Left lung (tissue), 4 donors: ENCODE measurements at regions not wholly inside any gene's neighbourhood (a gene's known extent, or its start where the extent isn't known, plus 50 kb on each side); places are given as distances from the start of the nearest gene placed in this dataset.
"Not testable (repeated sequence)": the region's sequence is repeated elsewhere in the genome, so short reads cannot be mapped to it uniquely, and the experiment has no call there.

Experiments used
- ATAC-seq: fragments of 200-7000 bp; cut with Tn5 transposase; one replicate; pipeline ENCODE4 v1.9.1; 2020; ENCODE audit warnings: moderate library complexity
- DNase-seq, 4 donors: peaks; one replicate each; pipeline ENCODE4 v3.0.0-alpha.2; 2013 to 2020
- H3K27ac ChIP-seq, 2 donors: fragments of 200-600 bp; sonication (generic) in 1 of 2; one replicate each; pipeline versions ENCODE4 v1.5.0 to v1.8.0; 2020 to 2021
- H3K27me3 ChIP-seq, 2 donors: fragments of 200-600 bp; sonication (generic) in 1 of 2; one replicate each; pipeline versions ENCODE4 v1.5.0 to v1.8.0; 2020 to 2021
- H3K36me3 ChIP-seq, 2 donors: fragments of 200-600 bp; sonication (generic) in 1 of 2; one replicate each; pipeline versions ENCODE4 v1.5.0 to v1.8.0; 2020 to 2021
- H3K4me1 ChIP-seq, 2 donors: fragments of 200-600 bp; one replicate each; pipeline ENCODE4 v1.8.0; 2021
- H3K4me3 ChIP-seq, 2 donors: fragments of 200-600 bp; sonication (generic) in 1 of 2; one replicate each; pipeline versions ENCODE4 v1.5.0 to v1.8.0; 2020 to 2021; ENCODE audit warnings: mild to moderate bottlenecking in 1 of 2
- H3K9me3 ChIP-seq, 2 donors: fragments of 200-600 bp; sonication (generic) in 1 of 2; one replicate each; pipeline versions ENCODE4 v1.5.0 to v1.8.0; 2020 to 2021
- CTCF ChIP-seq, 2 donors: fragments of 200-600 bp; sonication (generic) in 1 of 2; IDR thresholded peaks; one replicate each; pipeline versions ENCODE4 v1.5.0 to v1.8.0; 2021; ENCODE audit warnings: antibody characterized with exemption in 2 of 2
- intact Hi-C, 2 donors: fragments of 100-400 bp; cut with DNase I; formaldehyde crosslinking; loops; one replicate each; pipeline versions ENCODE4 v1.11.2 to v1.14.2; 2022
- donor health status: DM: no; HTN: yes; CAD: no.
- donor health status: DM: no; HTN: no; CAD: no.

- H3K9me3 ChIP-seq, result peaks cover 0 to 2% of the 10 kb centered on the region in 2 donors
- no peaks in the 10 kb centered on the region for H3K27me3 ChIP-seq
- H3K4me3 ChIP-seq, result no peak overlapping the region
- no peak for TF ChIP-seq CTCF (IDR thresholded peaks at IDR 0.05)
- DNase-seq (no peak), ATAC-seq (no peak)
- no peaks in the 10 kb centered on the region for H3K4me1 ChIP-seq
- intact Hi-C loops, result no loop called here
- H3K36me3 ChIP-seq, result no peaks in the 10 kb centered on the region
- no peak overlapping the region for H3K27ac ChIP-seq
Measured at GRCh38 chr10:33919244-33919643, 584.8 kb upstream of the NRP1 start.

DNA sequence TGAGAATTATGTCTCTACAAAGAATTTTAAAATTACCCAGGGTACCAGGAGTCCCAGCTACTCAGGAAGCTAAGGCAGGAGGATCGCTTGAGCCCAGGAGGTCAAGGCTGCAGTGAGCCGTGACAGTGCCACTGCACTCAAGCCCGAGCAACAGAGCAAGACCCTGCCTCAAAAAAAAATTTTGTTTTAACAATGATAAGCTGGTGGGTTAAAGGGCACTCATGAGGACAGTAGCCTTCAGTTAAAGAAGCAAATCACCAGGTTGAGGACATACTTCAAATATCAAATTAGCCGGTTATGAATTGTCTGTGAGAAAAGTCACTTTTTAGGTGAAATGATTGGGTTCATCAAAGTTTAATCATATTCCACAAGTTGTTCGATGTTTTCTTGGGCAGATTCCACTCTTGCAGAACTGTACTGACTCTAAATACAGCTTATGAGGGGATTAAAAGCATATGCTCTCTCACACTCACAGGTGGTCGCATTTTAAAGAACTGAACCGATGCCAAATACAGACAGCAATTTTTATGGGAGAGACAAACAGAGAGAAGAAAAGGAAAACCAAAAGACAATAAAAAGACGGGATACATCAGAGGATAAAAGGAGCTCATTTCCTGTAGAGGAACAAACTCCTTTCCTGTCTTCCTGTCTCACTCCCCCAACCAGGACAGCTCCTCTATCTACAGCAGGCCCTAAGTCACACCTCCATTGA is 582.8 kb upstream of the NRP1 start:
- Histone ChIP-seq H3K4me3 (no peak overlapping the region), H3K27me3 (no peaks in the 10 kb centered on the region), H3K9me3 (peaks cover 0 to 2% of the 10 kb centered on the region in 2 donors), H3K4me1 (no peaks in the 10 kb centered on the region), H3K36me3 (no peaks in the 10 kb centered on the region), H3K27ac (no peak overlapping the region)
- intact Hi-C loops, result no loop called here
- ATAC-seq (no peak), DNase-seq (no peak)
- no peak for TF ChIP-seq CTCF (IDR thresholded peaks at IDR 0.05)

GRCh38 chr10:33914746-33915145 is 580.3 kb upstream of the NRP1 start:
- Histone ChIP-seq H3K4me1 (no peaks in the 10 kb centered on the region), H3K27me3 (no peaks in the 10 kb centered on the region), H3K4me3 (no peak overlapping the region), H3K9me3 (no peaks in the 10 kb centered on the region), H3K27ac (no peak overlapping the region), H3K36me3 (no peaks in the 10 kb centered on the region)
- no peak for TF ChIP-seq CTCF (IDR thresholded peaks at IDR 0.05)
- no peak for ATAC-seq
- intact Hi-C loops, result no loop called here
- DNase-seq, result no peak

- intact Hi-C loops, result no loop called here
- ATAC-seq (no peak), DNase-seq (no peak)
- H3K9me3 ChIP-seq, result no peaks in the 10 kb centered on the region
- no peaks in the 10 kb centered on the region for H3K27me3 ChIP-seq
- no peak overlapping the region for H3K4me3 ChIP-seq
- no peak for TF ChIP-seq CTCF (IDR thresholded peaks at IDR 0.05)
- H3K4me1 ChIP-seq, result no peaks in the 10 kb centered on the region
- H3K36me3 ChIP-seq, result no peaks in the 10 kb centered on the region
- no peak overlapping the region for H3K27ac ChIP-seq
Measured at GRCh38 chr10:33913194-33913593, 578.7 kb upstream of the NRP1 start.

- H3K36me3 ChIP-seq, H3K9me3 ChIP-seq, H3K4me1 ChIP-seq, H3K27me3 ChIP-seq, DNase-seq, ATAC-seq, intact Hi-C loops, H3K4me3 ChIP-seq, H3K27ac ChIP-seq: not testable (repeated sequence)
Measured at GRCh38 chr10:33909476-33909875, 575.0 kb upstream of the NRP1 start.

DNA sequence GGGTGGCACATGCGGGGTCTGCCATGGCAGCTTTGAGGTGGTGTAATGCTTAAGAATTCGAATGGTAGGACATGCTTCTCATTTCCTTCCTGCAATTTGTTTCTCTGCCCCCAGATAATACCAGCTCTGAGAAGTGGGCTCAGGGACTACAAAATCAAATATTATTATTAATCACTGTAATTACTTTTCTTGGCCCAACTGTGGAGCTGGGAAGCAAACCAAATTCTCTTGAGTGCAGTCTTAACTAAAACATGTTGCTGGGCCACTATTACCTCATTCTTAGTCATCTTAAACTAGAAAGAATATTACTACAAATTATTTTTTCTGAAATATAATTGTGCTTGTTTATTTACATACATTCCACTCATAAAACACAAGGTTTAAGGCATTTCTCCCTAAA is 566.7 kb upstream of the NRP1 start:
- DNase-seq (peak in 2 of 4 donors; percentile 37 to 56), ATAC-seq (peak; percentile 49)
- intact Hi-C loops, result no loop called here
- no peaks in the 10 kb centered on the region for H3K36me3 ChIP-seq
- no peaks in the 10 kb centered on the region for H3K4me1 ChIP-seq
- no peak overlapping the region for H3K4me3 ChIP-seq
- TF ChIP-seq CTCF (IDR thresholded peaks at IDR 0.05), result no peak
- H3K27ac ChIP-seq, result peak overlapping the region; percentile 4 to 57
- H3K9me3 ChIP-seq, result peaks cover 0 to 2% of the 10 kb centered on the region in 2 donors
- no peaks in the 10 kb centered on the region for H3K27me3 ChIP-seq
